Lung (tissue), 11 donors: ENCODE measurements at regions not wholly inside any gene's neighbourhood (a gene's known extent, or its start where the extent isn't known, plus 50 kb on each side); places are given as distances from the start of the nearest gene placed in this dataset.
A peak's percentile ranks its signal among the peaks of the same experiment; 100 is the strongest.

Experiments
- ATAC-seq: fragments of 200-7000 bp; cut with Tn5 transposase; one replicate; pipeline ENCODE4 v1.9.1; 2020; ENCODE audit warnings: moderate number of reproducible peaks; ENCODE audit not compliant: insufficient read depth, low FRiP score
- DNase-seq, 3 donors: peaks; one replicate each; pipeline ENCODE4 v3.0.0-alpha.2; 2013 to 2017
- H3K27ac ChIP-seq, 2 donors: one replicate each; pipeline ENCODE4 v1.5.1; 2013; ENCODE audit warnings: mild to moderate bottlenecking in 2 of 2, moderate library complexity in 2 of 2, control low read depth in 1 of 2, inconsistent platforms in 1 of 2, low read depth in 1 of 2, low read length in 1 of 2
- H3K27me3 ChIP-seq, 3 donors: one replicate each; pipeline ENCODE4 v1.5.1; 2013; ENCODE audit warnings: low read length in 2 of 3; ENCODE audit not compliant: control insufficient read depth in 3 of 3, insufficient read depth in 3 of 3
- H3K36me3 ChIP-seq, 4 donors: one replicate each; pipeline ENCODE4 v1.5.1; 2013; ENCODE audit warnings: low read length in 4 of 4, mild to moderate bottlenecking in 1 of 4, moderate library complexity in 1 of 4; ENCODE audit not compliant: control insufficient read depth in 4 of 4, insufficient read depth in 4 of 4
- H3K4me1 ChIP-seq, 5 donors: one replicate each; pipeline ENCODE4 v1.5.1; 2013; ENCODE audit warnings: low read length in 5 of 5, mild to moderate bottlenecking in 2 of 5, moderate library complexity in 1 of 5; ENCODE audit not compliant: control insufficient read depth in 5 of 5, insufficient read depth in 5 of 5
- H3K4me3 ChIP-seq: one replicate; pipeline ENCODE4 v1.5.1; 2013; ENCODE audit warnings: mild to moderate bottlenecking, control low read depth, moderate library complexity
- H3K9ac ChIP-seq, 2 donors: one replicate each; pipeline ENCODE4 v1.5.1; 2013; ENCODE audit warnings: low read length in 2 of 2, control low read depth in 1 of 2; ENCODE audit not compliant: insufficient read depth in 1 of 2
- H3K9me3 ChIP-seq, 4 donors: one replicate each; pipeline ENCODE4 v1.5.1; 2013; ENCODE audit warnings: low read length in 3 of 4, mild to moderate bottlenecking in 1 of 4, moderate library complexity in 1 of 4; ENCODE audit not compliant: control insufficient read depth in 4 of 4, insufficient read depth in 3 of 4
- CTCF ChIP-seq: IDR thresholded peaks from 2 replicates; pipeline ENCODE4 v1.5.1; 2012; ENCODE audit warnings: mild to moderate bottlenecking; ENCODE audit errors: control extremely low read depth, extremely low read depth
- WGBS, 2 donors: extraction: QIAGEN DNeasy Blood & Tissue Kit; methylation state at CpG; one replicate each; pipeline ENCODE4 v1.1.7; 2013; 5-methylcytosine and 5-hydroxymethylcytosine counted together
- donor health status: control.
- donor health status: control.
- donor health status: Bipolar disorder and iron deficiency.
- donor health status: healthy.
- donor health status: DM: yes; HTN: yes; CAD: no.

GRCh38 chr6:112597176-112597575, 250.0 kb downstream of the RFPL4B start:
- no peak for TF ChIP-seq CTCF

GRCh38 chr6:112600168-112600567, 253.0 kb downstream of the RFPL4B start:
- no peak overlapping the region for H3K9ac ChIP-seq
- DNase-seq (peak in 2 of 3 donors; percentile 21 to 37), ATAC-seq (no peak)
- H3K9me3 ChIP-seq, result peaks cover 0 to 7% (median 0%) of the 10 kb centered on the region in 4 donors
- H3K27ac ChIP-seq, result no peak overlapping the region
- TF ChIP-seq CTCF, result no peak
- H3K27me3 ChIP-seq, result no peaks in the 10 kb centered on the region
- peaks cover 0 to 8% (median 0%) of the 10 kb centered on the region in 5 donors for H3K4me1 ChIP-seq
- 80 to 85% methylated on average over 3 of the region's 3 CpGs for WGBS, 2 donors
- H3K36me3 ChIP-seq, result no peaks in the 10 kb centered on the region
- no peak overlapping the region for H3K4me3 ChIP-seq

More at GRCh38 chr6:112597176-112597575, 250.0 kb downstream of the RFPL4B start:
- Histone ChIP-seq H3K36me3 (no peaks in the 10 kb centered on the region), H3K9ac (no peak overlapping the region), H3K27me3 (no peaks in the 10 kb centered on the region), H3K4me3 (no peak overlapping the region), H3K4me1 (peaks cover 0 to 8% (median 0%) of the 10 kb centered on the region in 5 donors), H3K9me3 (peaks cover 0 to 7% (median 0%) of the 10 kb centered on the region in 4 donors), H3K27ac (no peak overlapping the region)
- DNase-seq (peak in 2 of 3 donors; percentile 12 to 83), ATAC-seq (no peak)
- 80 to 83% methylated on average over 1 of the region's 1 CpG for WGBS, 2 donors

GRCh38 chr6:112603726-112604125, 256.6 kb downstream of the RFPL4B start:
- ATAC-seq (no peak), DNase-seq (no peak)
- H3K9me3 ChIP-seq, result peaks cover 0 to 5% (median 1%) of the 10 kb centered on the region in 4 donors
- no peak overlapping the region for H3K4me3 ChIP-seq
- WGBS, 2 donors, result 90 to 93% methylated on average over 1 of the region's 1 CpG
- no peaks in the 10 kb centered on the region for H3K36me3 ChIP-seq
- no peaks in the 10 kb centered on the region for H3K27me3 ChIP-seq
- peaks cover 0 to 8% (median 0%) of the 10 kb centered on the region in 5 donors for H3K4me1 ChIP-seq
- no peak for TF ChIP-seq CTCF
- no peak overlapping the region for H3K27ac ChIP-seq
- H3K9ac ChIP-seq, result no peak overlapping the region
